ENCODE measurements at regions not wholly inside any gene's neighbourhood (a gene's known extent, or its start where the extent isn't known, plus 50 kb on each side); places are given as distances from the start of the nearest gene placed in this dataset.
A peak's percentile ranks its signal among the peaks of the same experiment; 100 is the strongest.

GRCh38 chr15:25510146-25510545 is 71.3 kb upstream of the UBE3A start:
- intact Hi-C loops (cut with micrococcal nuclease) = no loop called here
- H3K27me3 ChIP-seq (ENCODE audit: low read length) = no peaks in the 10 kb centered on the region
- DNase-seq (peak; percentile 10), ATAC-seq (no peak)
- no peaks in the 10 kb centered on the region for H3F3A ChIP-seq (ENCODE audit: low read length, unreplicated experiment)
- H4K20me1 ChIP-seq (ENCODE audit: low read length) = no peaks in the 10 kb centered on the region
- no peaks in the 10 kb centered on the region for H3K36me3 ChIP-seq (ENCODE audit: low read depth, low read length)
- BruUV-seq (replicated peaks) = no TSS peak
- no peak overlapping the region for H3K9ac ChIP-seq (ENCODE audit: low read length)
- ChIA-PET CTCF (no interaction called here), POLR2A (ENCODE audit: unreplicated experiment) (no interaction called here)
- H2AFZ ChIP-seq (ENCODE audit: low read length) = no peak overlapping the region
- no peaks in the 10 kb centered on the region for H3K9me2 ChIP-seq (replicated peaks; ENCODE audit: low read length)
- no peaks in the 10 kb centered on the region for H3K79me2 ChIP-seq (ENCODE audit: low read length)
- H3K27ac ChIP-seq (ENCODE audit: low read length) = no peak overlapping the region
- H3K4me3 ChIP-seq (ENCODE audit: low read length) = no peak overlapping the region
- TF ChIP-seq EZH2 (IDR thresholded peaks at IDR 0.05; ENCODE audit: low read length, unreplicated experiment) (no peak), EZH2phosphoT487 (IDR thresholded peaks at IDR 0.05; ENCODE audit: borderline replicate concordance, low read length) (no peak), CTCF (conservative IDR thresholded peaks at IDR 0.05; ENCODE audit: low read depth, low read length) (no peak)
- H3K9me3 ChIP-seq (ENCODE audit: low read length) = no peaks in the 10 kb centered on the region
- H3K4me1 ChIP-seq (ENCODE audit: insufficient read depth, low read length) = no peaks in the 10 kb centered on the region
- H3K4me2 ChIP-seq (ENCODE audit: low read length) = no peak overlapping the region

GRCh38 chr15:25509703-25510102 is 70.9 kb upstream of the UBE3A start:
- H3K9ac ChIP-seq (ENCODE audit: low read length) = no peak overlapping the region
- no peaks in the 10 kb centered on the region for H3K79me2 ChIP-seq (ENCODE audit: low read length)
- no peaks in the 10 kb centered on the region for H3K9me2 ChIP-seq (replicated peaks; ENCODE audit: low read length)
- POLR2A ChIA-PET (ENCODE audit: unreplicated experiment) = no interaction called here
- no peak for TF ChIP-seq EZH2 (IDR thresholded peaks at IDR 0.05; ENCODE audit: low read length, unreplicated experiment)
- TF ChIP-seq CTCF (conservative IDR thresholded peaks at IDR 0.05; ENCODE audit: low read depth, low read length) = no peak
- TF ChIP-seq EZH2phosphoT487 (IDR thresholded peaks at IDR 0.05; ENCODE audit: borderline replicate concordance, low read length) = no peak
- no peaks in the 10 kb centered on the region for H3K9me3 ChIP-seq (ENCODE audit: low read length)
- intact Hi-C loops (cut with micrococcal nuclease) = loop anchor here (2.0 kb wide), 1 partner anchor 425 kb away; no protein-coding TSS in a partner anchor
- H3F3A ChIP-seq (ENCODE audit: low read length, unreplicated experiment) = no peaks in the 10 kb centered on the region
- no peaks in the 10 kb centered on the region for H4K20me1 ChIP-seq (ENCODE audit: low read length)
- ATAC-seq = no peak
- no peak overlapping the region for H3K27ac ChIP-seq (ENCODE audit: low read length)
- no peak overlapping the region for H3K4me3 ChIP-seq (ENCODE audit: low read length)
- CTCF ChIA-PET = no interaction called here
- H3K36me3 ChIP-seq (ENCODE audit: low read depth, low read length) = no peaks in the 10 kb centered on the region
- H3K4me2 ChIP-seq (ENCODE audit: low read length) = no peak overlapping the region
- H3K27me3 ChIP-seq (ENCODE audit: low read length) = no peaks in the 10 kb centered on the region
- no peak for DNase-seq
- no peaks in the 10 kb centered on the region; the same call in 1 of the 2 replicates for H3K4me1 ChIP-seq (ENCODE audit: insufficient read depth, low read length)
- no peak overlapping the region for H2AFZ ChIP-seq (ENCODE audit: low read length)
- BruUV-seq (replicated peaks) = no TSS peak

DNA sequence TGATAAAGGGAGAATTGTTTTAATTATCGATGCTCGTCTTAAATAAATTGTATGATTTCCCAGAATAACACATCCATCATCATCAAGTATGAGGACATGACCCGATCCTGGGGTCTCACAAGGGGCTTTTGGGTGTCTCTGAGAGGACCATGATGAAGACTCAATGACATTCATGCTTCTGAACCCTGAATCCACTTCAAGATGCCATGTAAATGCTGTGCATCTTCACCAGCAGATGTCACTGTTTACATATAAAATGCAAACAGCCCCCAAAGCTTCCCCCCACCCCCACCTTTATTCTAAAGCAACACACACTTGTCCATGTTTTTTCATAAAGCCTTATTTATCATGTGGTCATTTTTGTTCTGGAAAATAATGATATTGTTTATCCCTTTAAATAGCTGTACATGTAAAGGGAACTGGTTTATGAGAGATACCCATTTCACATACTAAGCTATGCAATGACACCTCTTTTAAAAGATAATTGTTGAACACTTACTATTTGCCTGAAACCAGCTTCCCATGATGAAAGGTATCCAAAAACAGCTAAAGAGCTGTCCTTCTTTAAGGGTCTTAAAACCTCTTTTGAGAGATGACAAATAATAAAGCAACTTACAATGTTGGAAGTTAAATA is 69.7 kb upstream of the UBE3A start:
- no peak for ATAC-seq

More for the DNA sequence above, 69.7 kb upstream of the UBE3A start:
- Histone ChIP-seq H3K36me3 (ENCODE audit: low read depth, low read length) (no peaks in the 10 kb centered on the region), H3K9me2 (replicated peaks; ENCODE audit: low read length) (no peaks in the 10 kb centered on the region), H3K9me3 (ENCODE audit: low read length) (no peaks in the 10 kb centered on the region), H3F3A (ENCODE audit: low read length, unreplicated experiment) (no peaks in the 10 kb centered on the region), H3K4me3 (ENCODE audit: low read length) (no peak overlapping the region), H3K79me2 (ENCODE audit: low read length) (no peaks in the 10 kb centered on the region), H3K4me2 (ENCODE audit: low read length) (no peak overlapping the region), H3K4me1 (ENCODE audit: insufficient read depth, low read length) (no peaks in the 10 kb centered on the region; the same call in 1 of the 2 replicates), H2AFZ (ENCODE audit: low read length) (no peak overlapping the region), H3K27me3 (ENCODE audit: low read length) (no peaks in the 10 kb centered on the region), H3K9ac (ENCODE audit: low read length) (no peak overlapping the region), H4K20me1 (ENCODE audit: low read length) (no peaks in the 10 kb centered on the region), H3K27ac (ENCODE audit: low read length) (no peak overlapping the region)
- DNase-seq = peak; percentile 42
- TF ChIP-seq CTCF (conservative IDR thresholded peaks at IDR 0.05; ENCODE audit: low read depth, low read length) (peak; percentile 86), EZH2phosphoT487 (IDR thresholded peaks at IDR 0.05; ENCODE audit: borderline replicate concordance, low read length) (no peak)
- BruUV-seq (replicated peaks) = no TSS peak
- ChIA-PET CTCF (no interaction called here), POLR2A (ENCODE audit: unreplicated experiment) (no interaction called here)
- intact Hi-C loops (cut with micrococcal nuclease) = loop anchor here (2.0 kb wide), 1 partner anchor 426 kb away; no protein-coding TSS in a partner anchor

Data from PC-3 (cell line).